Nephron (organoid): ENCODE measurements at regions not wholly inside any gene's neighbourhood (a gene's known extent, or its start where the extent isn't known, plus 50 kb on each side); places are given as distances from the start of the nearest gene placed in this dataset.

Experiments used
- H3K27ac Mint-ChIP-seq, 3 experiments: 2 replicates each; pipeline ENCODE4 v1.8.0; 2020; ENCODE audit warnings: mixed read lengths in 3 of 3, mild to moderate bottlenecking in 2 of 3, moderate library complexity in 1 of 3
- H3K27me3 Mint-ChIP-seq: 2 replicates; pipeline ENCODE4 v1.8.0; 2021; ENCODE audit warnings: low read depth, mild to moderate bottlenecking, moderate library complexity, mixed read lengths
- H3K36me3 Mint-ChIP-seq: 2 replicates; pipeline ENCODE4 v1.8.0; 2020; ENCODE audit warnings: low read depth, mixed read lengths
- H3K4me1 Mint-ChIP-seq: 2 replicates; pipeline ENCODE4 v1.8.0; 2020; ENCODE audit warnings: mixed read lengths
- H3K4me3 Mint-ChIP-seq, 3 experiments: 2 replicates each; pipeline ENCODE4 v1.8.0; 2020; ENCODE audit warnings: mild to moderate bottlenecking in 3 of 3, mixed read lengths in 3 of 3, moderate library complexity in 2 of 3
- H3K9me3 Mint-ChIP-seq: 2 replicates; pipeline ENCODE4 v1.8.0; 2020; ENCODE audit warnings: mixed read lengths
- CTCF ChIP-seq, 3 experiments: fragments of 200-600 bp; sonication (generic); IDR thresholded peaks; one replicate each; pipeline ENCODE4 v1.5.0; 2021; ENCODE audit warnings: antibody characterized with exemption in 3 of 3; ENCODE audit not compliant: unreplicated experiment in 3 of 3

- H3K4me1 Mint-ChIP-seq: peaks cover 4% of the 10 kb centered on the region
- H3K36me3 Mint-ChIP-seq: no peaks in the 10 kb centered on the region
- peaks cover 8% of the 10 kb centered on the region for H3K27me3 Mint-ChIP-seq
- no peak for TF ChIP-seq CTCF (IDR thresholded peaks at IDR 0.05; ENCODE audit: unreplicated experiment in 3 of 3)
- H3K4me3 Mint-ChIP-seq: no peak overlapping the region
- H3K27ac Mint-ChIP-seq: peak overlapping the region in 1 of 3 experiments; percentile 55
- no peaks in the 10 kb centered on the region for H3K9me3 Mint-ChIP-seq
These were observed 147.2 kb upstream of the GGTLC1 start for GRCh38 chr20:24135781-24136180.

GRCh38 chr20:24134930-24135329 is 146.4 kb upstream of the GGTLC1 start:
- no peak for TF ChIP-seq CTCF (IDR thresholded peaks at IDR 0.05; ENCODE audit: unreplicated experiment in 3 of 3)
- no peaks in the 10 kb centered on the region for H3K36me3 Mint-ChIP-seq
- H3K27ac Mint-ChIP-seq: no peak overlapping the region
- peaks cover 6% of the 10 kb centered on the region for H3K27me3 Mint-ChIP-seq
- H3K4me3 Mint-ChIP-seq: no peak overlapping the region
- no peaks in the 10 kb centered on the region for H3K9me3 Mint-ChIP-seq
- peaks cover 5% of the 10 kb centered on the region for H3K4me1 Mint-ChIP-seq

GRCh38 chr20:24134284-24134683 is 145.7 kb upstream of the GGTLC1 start:
- Mint-ChIP-seq H3K27ac (peak overlapping the region; percentile 20 to 56 (median 24)), H3K9me3 (no peaks in the 10 kb centered on the region), H3K4me1 (peaks cover 9% of the 10 kb centered on the region)

GRCh38 chr20:24132246-24132645 is 143.7 kb upstream of the GGTLC1 start:
- H3K27me3 Mint-ChIP-seq: no peaks in the 10 kb centered on the region
- no peak for TF ChIP-seq CTCF (IDR thresholded peaks at IDR 0.05; ENCODE audit: unreplicated experiment in 3 of 3)
- H3K4me3 Mint-ChIP-seq: no peak overlapping the region
- no peaks in the 10 kb centered on the region for H3K36me3 Mint-ChIP-seq
- peak overlapping the region; percentile 14 to 97 (median 26) for H3K27ac Mint-ChIP-seq
- H3K9me3 Mint-ChIP-seq: no peaks in the 10 kb centered on the region
- peaks cover 13% of the 10 kb centered on the region for H3K4me1 Mint-ChIP-seq

More at GRCh38 chr20:24134284-24134683, 145.7 kb upstream of the GGTLC1 start:
- Mint-ChIP-seq H3K4me3 (no peak overlapping the region), H3K27me3 (peaks cover 6% of the 10 kb centered on the region), H3K36me3 (no peaks in the 10 kb centered on the region)
- TF ChIP-seq CTCF (IDR thresholded peaks at IDR 0.05; ENCODE audit: unreplicated experiment in 3 of 3): no peak

- no peaks in the 10 kb centered on the region for H3K36me3 Mint-ChIP-seq
- H3K4me3 Mint-ChIP-seq: no peak overlapping the region
- no peaks in the 10 kb centered on the region for H3K9me3 Mint-ChIP-seq
- no peak for TF ChIP-seq CTCF (IDR thresholded peaks at IDR 0.05; ENCODE audit: unreplicated experiment in 3 of 3)
- H3K27me3 Mint-ChIP-seq: no peaks in the 10 kb centered on the region
- H3K27ac Mint-ChIP-seq: peak overlapping the region; percentile 14 to 97 (median 26)
- H3K4me1 Mint-ChIP-seq: peaks cover 13% of the 10 kb centered on the region
These were observed 143.1 kb upstream of the GGTLC1 start for GRCh38 chr20:24131684-24132083.

GRCh38 chr20:24131281-24131680 is 142.7 kb upstream of the GGTLC1 start:
- H3K9me3 Mint-ChIP-seq: no peaks in the 10 kb centered on the region
- H3K27me3 Mint-ChIP-seq: no peaks in the 10 kb centered on the region

More at GRCh38 chr20:24131281-24131680, 142.7 kb upstream of the GGTLC1 start:
- H3K27ac Mint-ChIP-seq: peak overlapping the region in 2 of 3 experiments; percentile 14 to 97
- no peak overlapping the region for H3K4me3 Mint-ChIP-seq
- H3K36me3 Mint-ChIP-seq: no peaks in the 10 kb centered on the region
- peaks cover 13% of the 10 kb centered on the region for H3K4me1 Mint-ChIP-seq
- no peak for TF ChIP-seq CTCF (IDR thresholded peaks at IDR 0.05; ENCODE audit: unreplicated experiment in 3 of 3)
